Fibroblast of skin of right quadriceps (primary cell): ENCODE measurements at regions not wholly inside any gene's neighbourhood (a gene's known extent, or its start where the extent isn't known, plus 50 kb on each side); places are given as distances from the start of the nearest gene placed in this dataset.

Experiments used
- DNase-seq: peaks from one replicate; pipeline ENCODE4 v3.0.0-alpha.2; 2013

DNA sequence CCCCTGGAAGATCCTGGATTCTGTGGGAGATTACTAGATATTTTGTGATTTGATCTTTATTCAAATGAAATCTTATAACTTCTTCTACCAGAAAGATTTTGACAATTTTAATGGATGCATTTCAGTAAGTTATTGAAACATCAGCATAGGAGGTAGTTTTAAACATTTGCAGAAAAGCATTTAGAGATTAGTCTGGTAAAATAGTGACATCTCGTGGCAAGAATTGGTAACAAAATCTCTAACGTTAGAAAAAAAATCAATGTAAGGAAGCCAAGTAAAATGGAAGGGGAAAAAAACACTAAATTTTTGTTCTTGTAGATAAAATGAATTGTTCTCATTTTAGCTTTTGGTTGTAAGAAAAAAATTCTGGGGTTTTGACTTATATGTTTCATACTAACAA, 73.3 kb downstream of the TASL start:
- peak; percentile 19 for DNase-seq

DNA sequence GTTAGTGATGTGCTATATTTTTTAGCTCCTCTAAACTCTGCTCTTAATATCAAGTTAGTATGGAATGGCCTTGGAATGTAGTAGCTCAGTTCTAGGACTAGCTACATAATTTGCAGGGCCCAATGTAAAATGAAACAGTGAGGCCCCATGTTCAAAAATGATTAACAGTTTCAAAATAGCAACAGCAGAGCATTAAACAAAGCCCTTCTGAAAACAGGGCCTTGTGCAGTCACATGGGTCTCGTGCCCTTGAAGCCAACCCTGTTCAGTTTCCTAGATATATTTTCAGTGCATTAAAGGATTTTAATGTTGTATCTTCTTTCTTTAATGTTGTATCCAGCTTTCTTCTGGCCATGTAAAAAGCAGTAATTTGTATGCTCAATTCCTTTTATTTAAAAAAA, 82.1 kb downstream of the TASL start:
- no peak for DNase-seq

DNA sequence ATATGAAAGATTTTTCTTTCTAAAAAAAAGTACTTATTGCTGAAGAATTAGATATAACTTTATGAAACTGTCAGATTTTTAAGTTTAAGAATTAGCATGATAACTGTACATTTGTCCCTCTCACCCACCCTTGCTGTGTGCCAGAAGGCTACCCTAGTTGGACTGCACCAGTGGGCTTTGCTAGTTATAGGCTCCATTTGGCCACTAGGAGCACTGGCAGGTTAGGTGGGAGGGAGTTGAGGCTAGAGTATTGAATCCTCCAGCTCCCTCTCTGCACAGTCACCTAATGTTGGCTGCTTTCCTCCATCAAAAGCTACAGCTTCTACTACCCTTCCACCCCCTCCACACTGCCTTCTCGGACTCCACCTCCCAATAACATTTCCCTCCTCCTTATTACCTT, 84.2 kb downstream of the TASL start:
- no peak for DNase-seq

DNA sequence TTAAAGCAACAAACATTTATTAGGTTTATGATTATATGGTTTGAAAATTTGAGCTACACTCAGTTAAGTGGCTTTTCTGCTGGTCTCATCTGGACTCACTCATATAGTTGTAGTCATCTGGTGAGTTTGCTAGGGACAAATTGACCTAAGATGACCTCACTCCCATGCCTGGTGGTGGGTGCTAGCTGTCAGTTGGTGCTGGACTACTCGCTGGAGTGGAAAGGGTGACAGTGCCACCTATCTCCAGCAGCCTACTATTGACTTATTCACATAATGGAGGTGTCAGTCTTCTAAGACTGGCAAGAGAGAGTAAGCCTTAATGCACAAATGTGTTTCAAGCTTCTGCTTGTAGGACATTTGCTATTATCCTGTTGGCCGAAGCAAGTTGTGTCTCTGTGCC, 88.2 kb downstream of the TASL start:
- no peak for DNase-seq

DNA sequence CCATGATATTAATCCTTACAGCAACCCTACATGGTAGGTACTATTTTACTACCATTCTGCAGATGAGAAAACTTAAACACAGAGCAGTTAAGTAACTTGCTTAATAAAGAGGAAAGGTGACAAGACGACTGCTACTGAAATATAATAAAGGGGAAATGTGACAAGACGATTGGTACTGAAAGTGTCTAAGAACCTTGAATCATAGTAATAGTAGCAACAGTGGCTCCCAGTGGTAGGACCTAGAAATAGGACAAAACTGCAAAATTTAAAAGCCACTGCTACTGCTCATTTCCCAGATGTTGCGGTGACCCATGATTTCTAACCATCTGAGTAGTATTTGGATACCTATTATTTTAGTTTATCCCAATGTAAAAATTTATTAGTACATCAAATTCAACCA, 89.5 kb downstream of the TASL start:
- DNase-seq: no peak

DNA sequence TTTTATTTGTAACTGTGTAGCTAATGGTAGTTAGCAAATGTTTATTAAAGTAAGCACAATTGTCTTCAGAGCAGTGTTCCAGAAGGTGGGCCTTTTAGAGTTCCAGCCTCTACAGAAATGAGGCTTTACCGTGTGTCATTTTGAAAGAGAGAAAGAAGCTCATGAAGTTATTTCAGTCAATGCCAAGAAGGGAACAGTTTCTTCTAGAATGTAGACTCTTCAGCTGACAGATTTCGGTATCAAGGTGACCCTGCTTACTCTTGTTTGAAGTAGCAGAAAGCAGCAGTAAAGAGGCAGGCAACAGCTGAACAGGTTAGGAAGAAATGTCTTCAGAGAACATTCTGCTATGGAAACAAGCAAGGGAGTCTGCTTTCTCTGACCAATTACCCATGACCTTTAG, 93.6 kb downstream of the TASL start:
- no peak for DNase-seq

DNA sequence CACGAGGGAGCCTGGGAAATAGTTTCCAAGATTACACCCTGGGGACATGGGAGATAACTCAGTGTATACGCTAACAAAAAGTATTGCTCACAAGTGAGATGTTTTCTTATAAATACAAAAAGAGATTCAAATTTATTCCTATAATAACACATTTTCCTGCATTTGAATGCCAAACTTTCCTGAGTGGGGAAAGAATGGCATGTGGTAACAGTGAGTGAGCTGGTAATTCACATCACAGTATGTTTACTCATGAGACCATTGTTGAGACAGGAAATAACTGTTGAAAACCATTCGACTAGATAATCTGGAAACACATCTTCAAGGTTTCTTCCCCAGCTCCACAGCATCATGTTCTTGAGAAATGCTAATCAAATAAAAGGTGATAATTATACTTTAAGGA, 109.1 kb downstream of the TASL start:
- no peak for DNase-seq
